IPS DF 4.7 (cell line): ENCODE measurements at regions not wholly inside any gene's neighbourhood (a gene's known extent, or its start where the extent isn't known, plus 50 kb on each side); places are given as distances from the start of the nearest gene placed in this dataset.

Experiments used
- DNase-seq: peaks from one replicate; pipeline ENCODE4 v3.0.0-alpha.2; 2013; ENCODE audit warnings: low spot score; ENCODE audit errors: extremely low read depth

DNA sequence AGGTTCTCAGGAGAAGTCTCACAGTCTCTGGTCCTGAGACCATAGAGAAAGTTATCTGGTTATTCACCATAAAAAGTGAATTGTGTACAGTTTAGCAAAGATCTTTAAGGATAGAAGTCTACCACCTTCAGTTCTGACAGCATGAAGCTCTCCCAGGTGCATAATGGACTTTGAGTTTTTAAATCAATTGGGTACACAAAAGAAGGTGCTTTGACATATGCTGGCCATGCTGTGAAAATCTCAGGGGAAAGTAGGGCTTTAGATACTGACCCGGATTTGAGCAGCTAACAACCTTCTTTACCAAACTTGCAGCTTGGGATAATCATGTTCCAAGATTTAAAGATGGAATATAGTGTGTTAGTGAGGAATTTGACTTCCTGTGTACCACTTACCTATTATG lies 264.2 kb downstream of the ZSWIM6 start:
- no peak for DNase-seq

- no peak for DNase-seq
These were observed 265.6 kb downstream of the ZSWIM6 start for GRCh38 chr5:61597684-61598083.

- DNase-seq: no peak
These were observed 266.1 kb downstream of the ZSWIM6 start for GRCh38 chr5:61598126-61598525.

- no peak for DNase-seq
These were observed 267.5 kb downstream of the ZSWIM6 start for GRCh38 chr5:61599370-61600122.

- no peak for DNase-seq
These were observed 268.0 kb downstream of the ZSWIM6 start for GRCh38 chr5:61600123-61600444.

- no peak for DNase-seq
These were observed 269.0 kb downstream of the ZSWIM6 start for GRCh38 chr5:61600945-61601511.

DNA sequence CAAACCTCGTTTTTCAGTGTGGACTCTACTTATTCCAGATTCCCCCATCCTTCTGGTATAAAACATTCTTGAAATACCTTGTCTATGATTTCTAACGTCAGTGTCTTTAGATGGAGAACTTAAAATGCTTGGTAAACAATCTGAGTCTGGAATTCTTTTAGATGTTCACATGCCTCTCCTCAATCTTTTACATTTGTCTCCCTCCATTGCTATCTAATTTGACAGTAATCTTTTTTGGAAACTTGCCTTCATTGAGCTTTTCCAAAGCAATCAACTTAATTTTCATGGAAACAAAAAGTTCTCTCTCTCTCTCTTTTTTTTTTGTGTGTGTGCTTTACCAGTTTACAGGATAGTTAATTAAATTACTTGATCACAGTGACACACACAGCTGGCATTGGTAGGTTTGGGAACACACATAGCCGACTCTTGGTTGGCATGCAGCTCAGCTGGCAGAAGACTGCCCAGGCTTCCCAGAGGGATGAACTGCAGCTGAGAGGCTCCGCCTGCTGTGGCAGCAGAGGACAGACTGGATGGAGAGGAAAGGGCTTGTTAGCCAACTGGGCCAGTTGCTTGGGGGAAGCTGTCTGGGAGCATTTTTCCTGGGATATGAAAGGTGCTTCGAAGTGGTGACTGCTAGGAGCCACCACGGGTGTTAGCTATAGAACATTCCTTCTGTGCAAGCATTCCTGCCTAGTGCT lies 271.3 kb downstream of the ZSWIM6 start:
- DNase-seq: no peak

DNA sequence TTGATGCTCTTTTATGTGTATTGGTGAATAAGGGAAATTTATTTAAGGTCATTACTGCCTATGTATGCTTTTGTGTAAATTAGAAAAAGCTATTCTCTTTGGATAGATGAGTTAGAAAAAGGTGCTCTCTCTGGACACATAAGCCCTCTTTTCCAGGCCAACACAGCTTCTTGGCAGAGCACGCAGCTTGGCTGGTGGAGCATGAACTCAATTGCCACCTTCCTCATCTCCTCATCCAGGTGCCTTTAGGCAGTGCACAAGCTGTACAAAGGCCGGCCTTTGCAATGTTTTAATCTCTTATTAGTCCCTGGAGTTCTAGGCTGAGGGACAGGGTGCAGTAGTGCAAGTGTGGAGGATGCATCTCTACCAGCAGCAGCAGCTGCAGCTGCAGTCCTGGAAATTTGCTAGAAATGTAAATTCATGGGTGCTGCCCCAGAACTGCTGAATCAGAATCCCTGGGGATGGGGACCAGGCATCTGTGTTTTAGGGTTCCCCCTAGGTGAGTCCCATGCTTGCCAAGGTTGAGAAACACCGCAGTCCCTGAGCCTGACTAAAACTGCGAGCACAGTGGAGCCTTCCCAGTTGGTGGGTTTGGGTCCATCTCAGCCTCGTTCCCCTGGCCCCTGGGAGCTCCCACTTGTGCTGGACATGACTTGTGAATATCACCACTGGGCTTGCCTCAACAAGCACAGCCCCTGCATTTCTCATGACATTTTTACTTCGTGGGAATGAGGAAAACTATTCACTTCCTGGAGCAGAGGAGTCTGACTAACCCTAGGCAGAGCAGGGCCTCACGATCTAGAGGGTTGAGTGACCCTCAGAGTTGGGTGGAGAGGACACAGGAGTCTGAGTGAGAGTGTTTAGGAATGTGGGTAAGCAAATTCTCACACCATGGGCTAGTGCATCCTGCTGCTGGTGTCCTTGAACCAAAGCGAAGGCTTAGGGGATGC lies 272.3 kb downstream of the ZSWIM6 start:
- no peak for DNase-seq

DNA sequence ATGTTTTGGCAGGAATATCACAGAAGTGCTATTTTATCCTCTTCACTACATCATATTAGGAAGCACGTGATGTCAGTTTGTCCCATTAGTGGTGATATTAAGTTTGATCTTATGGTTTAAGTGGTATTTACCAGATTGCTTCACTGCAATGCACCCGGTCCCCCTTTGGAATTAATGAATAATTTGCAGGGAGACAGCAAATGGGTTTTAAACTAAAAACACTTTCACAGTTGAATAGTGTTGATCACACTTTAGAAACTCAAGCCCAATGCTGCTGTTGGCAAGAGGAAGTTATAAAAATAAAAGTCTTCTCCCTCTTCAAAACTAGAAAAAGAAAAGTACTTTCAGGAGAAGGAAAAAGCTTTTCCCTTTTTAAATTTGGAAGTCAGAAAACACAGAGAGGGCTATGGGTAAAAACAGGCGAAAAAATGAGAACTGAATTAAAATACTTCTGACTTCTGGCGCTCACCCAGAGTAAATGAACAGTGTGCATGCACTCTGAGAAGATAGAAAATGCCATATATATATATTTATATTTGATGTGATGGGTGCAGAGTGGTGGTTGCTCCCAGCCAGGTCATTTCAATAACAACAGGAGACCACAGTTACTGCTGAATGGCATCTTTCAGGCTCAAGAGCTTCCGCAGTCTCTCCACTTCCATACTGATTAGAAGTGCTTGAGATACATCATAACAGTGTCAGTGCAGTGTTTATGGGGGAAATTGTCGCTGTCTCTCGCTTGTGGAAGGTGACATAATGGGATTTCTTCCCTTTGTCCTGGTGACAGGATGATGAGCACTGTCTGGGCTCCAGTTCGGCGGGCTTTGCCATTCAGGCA lies 278.0 kb downstream of the ZSWIM6 start:
- DNase-seq: no peak

DNA sequence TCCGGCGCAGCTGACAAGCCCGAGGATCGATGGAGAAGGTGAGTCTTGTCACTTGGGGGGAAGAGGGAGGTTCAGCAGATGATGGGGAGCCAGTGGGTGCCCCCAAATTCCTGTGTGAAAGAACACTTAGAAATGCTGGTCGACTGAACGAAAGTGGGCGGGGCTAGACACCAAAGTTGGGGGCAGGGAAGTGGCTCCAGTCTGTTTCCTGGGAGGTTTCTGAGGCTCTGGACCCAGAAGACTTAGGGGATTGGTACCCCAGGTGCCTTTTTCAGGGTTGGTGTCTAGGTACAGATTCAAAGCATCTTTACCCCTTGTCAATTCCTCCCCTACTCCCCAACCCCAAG lies 278.6 kb downstream of the ZSWIM6 start:
- no peak for DNase-seq

DNA sequence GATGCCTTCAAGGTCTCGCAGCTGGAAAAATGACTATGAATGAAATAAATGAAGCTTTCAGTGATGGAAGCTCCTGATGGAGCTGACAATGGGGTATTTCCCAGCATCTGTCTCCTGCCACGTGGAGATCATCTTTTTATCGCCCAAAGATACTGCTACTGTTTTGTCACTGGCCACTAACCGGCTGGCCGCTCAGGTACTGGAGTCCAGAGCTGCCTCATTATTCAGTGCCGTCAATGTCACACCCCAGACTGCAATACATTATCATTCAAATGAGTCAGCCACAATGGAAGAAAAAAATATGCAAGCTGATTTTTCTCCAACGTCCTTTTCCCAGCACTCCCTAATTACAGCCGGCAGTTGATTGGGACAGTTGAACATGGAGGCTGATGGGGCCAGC lies 280.4 kb downstream of the ZSWIM6 start:
- DNase-seq: no peak

- DNase-seq: no peak
These were observed 281.6 kb downstream of the ZSWIM6 start for GRCh38 chr5:61613679-61614078.

- DNase-seq: no peak
These were observed 282.5 kb downstream of the ZSWIM6 start for GRCh38 chr5:61614606-61615005.

DNA sequence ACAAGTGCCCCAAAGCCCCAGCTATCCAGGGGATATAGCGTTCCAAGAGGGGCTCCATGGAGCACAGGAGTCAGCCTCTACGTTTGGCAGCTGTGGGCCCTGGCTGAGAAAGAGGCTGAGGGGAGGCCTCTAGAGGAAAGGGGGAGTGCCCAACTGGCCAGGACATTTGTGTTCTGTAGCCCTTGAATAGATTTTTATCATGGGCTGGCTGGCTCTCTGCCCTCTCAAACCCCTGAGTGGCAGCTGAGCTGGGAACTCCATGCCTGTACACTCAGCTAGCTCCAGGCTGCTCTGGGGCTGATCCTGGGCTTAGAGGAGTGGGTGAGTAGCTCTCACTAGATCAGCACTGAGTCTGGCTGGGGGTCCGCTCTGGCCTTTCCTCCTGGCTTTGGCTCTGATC lies 285.0 kb downstream of the ZSWIM6 start:
- no peak for DNase-seq

- DNase-seq: no peak
These were observed 286.0 kb downstream of the ZSWIM6 start for GRCh38 chr5:61617995-61618525.

- DNase-seq: no peak
These were observed 286.5 kb downstream of the ZSWIM6 start for GRCh38 chr5:61618577-61618976.

DNA sequence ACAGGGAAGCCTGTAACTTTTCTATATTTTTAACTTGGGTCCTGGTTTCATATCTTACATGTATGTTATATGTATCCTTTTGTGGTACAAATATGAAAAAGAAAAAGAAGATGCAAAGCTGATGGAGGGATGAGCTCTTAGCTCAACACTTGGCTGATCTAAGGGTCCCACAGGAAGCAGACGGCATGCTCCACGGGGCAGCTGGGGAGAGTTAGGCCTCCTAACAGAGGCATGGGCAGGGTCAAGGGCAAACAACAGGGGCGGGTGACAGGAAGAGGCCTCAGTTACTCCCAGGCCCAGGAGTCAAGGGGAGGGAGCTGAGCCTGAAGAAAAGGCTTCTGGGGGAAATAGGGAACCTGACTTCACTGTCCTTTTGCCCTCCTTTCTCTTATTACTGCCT lies 287.2 kb downstream of the ZSWIM6 start:
- DNase-seq: no peak

DNA sequence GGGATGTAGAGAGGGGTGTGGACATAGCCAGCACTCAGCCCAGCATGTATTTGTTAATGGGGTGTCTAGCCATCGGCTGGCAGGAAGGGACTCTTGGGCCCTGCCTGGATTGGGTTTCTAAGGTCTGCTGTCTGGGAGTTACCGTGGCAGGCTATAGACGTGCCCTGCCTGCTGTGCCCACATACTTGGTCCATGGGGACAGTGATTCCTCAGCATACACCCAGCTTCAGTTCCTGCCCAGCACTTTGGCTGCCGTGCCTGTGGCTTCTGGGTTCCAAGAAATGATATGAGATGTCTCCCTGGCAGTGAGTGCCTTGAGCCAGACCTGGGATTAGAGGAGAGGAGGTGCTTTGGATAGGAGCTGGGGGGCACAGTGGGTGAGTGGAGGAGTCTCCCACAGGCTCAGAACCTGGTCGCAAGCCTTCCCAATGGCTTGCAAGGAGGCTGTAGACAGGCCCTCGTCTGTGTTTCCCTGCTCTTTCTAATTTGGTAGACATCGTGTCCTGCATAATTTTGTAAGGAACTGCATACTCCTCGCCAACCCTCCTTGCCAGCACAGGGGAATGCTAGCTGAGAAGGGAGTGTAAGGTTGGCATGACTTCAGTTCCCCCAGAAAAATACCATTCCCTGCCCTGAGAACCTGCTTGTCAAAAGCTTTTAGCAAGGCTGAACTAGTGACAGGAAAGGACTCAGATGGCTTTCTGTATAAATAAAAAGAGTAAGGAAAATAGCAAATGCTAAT lies 287.9 kb downstream of the ZSWIM6 start:
- no peak for DNase-seq

DNA sequence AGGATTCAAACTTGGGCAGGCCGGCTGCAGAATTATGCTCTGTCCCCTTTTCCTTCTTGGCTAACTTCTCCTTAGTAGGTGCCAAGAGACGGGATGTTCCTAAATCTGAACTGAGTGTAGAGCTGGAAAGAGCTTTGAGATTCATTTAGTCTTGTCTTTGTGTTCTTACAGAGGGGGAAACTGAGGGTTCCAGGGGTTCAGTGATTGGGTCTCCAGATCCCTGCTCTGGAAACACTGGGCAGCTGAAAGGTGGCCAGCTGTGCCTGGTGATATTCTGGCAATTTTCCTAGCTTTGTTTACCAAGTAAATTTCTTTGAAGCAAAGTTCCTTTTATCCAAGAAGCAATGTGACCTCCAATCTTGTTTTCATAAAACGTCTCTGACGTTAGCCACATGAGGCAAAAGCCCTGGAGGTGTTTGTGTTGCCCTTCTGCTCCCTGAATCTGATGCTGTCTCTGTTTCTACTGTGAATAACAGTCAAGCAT lies 288.7 kb downstream of the ZSWIM6 start:
- no peak for DNase-seq

DNA sequence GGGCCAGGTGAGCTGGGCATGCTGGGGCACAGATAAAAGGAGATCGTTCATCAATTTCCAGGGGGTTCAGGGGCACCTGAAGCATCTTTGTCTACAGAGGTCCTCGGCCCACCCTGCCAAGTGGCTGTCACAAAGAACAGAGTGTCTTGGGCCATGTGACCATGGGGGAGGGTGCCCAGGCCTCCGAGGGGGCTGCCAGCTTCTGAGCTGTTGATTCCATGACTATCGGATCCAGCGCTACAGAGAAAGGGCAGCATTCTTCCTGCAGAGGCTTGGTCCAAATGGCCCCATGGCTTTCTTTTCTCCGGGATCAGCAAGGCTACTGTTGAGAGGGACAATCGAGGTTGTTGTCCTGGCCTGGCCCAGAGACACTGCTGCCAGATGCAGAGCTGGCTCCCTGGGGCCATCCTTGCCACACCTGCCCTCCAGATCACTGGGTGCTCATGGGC lies 289.2 kb downstream of the ZSWIM6 start:
- DNase-seq: no peak
